Lung microvascular endothelial cell (primary cell): ENCODE measurements at regions not wholly inside any gene's neighbourhood (a gene's known extent, or its start where the extent isn't known, plus 50 kb on each side); places are given as distances from the start of the nearest gene placed in this dataset.
"Not testable (repeated sequence)": the region's sequence is repeated elsewhere in the genome, so short reads cannot be mapped to it uniquely, and the experiment has no call there.

Experiments used
- DNase-seq, 2 donors: peaks; one replicate each; pipeline versions ENCODE4 v3.0.0 to v3.0.0-alpha.2; 2010; ENCODE audit warnings: low read depth in 2 of 2

GRCh38 chr14:25699981-25700380 is 650.0 kb upstream of the STXBP6 start:
- DNase-seq, result no peak

- no peak for DNase-seq
Measured at GRCh38 chr14:25698111-25698510, 648.2 kb upstream of the STXBP6 start.

GRCh38 chr14:25696176-25696575 is 646.2 kb upstream of the STXBP6 start:
- DNase-seq, result no peak

GRCh38 chr14:25685004-25685403 is 635.1 kb upstream of the STXBP6 start:
- no peak for DNase-seq

- DNase-seq, result no peak
Measured at GRCh38 chr14:25680934-25681333, 631.0 kb upstream of the STXBP6 start.

- DNase-seq, result not testable (repeated sequence)
Measured at GRCh38 chr14:25680511-25680910, 630.6 kb upstream of the STXBP6 start.

GRCh38 chr14:25677111-25677510 is 627.2 kb upstream of the STXBP6 start:
- DNase-seq, result no peak

GRCh38 chr14:25667387-25667786 is 617.4 kb upstream of the STXBP6 start:
- DNase-seq, result no peak

GRCh38 chr14:25666877-25667276 is 616.9 kb upstream of the STXBP6 start:
- no peak for DNase-seq

- no peak for DNase-seq
Measured at GRCh38 chr14:25658988-25659387, 609.0 kb upstream of the STXBP6 start.

GRCh38 chr14:25630447-25630846 is 580.5 kb upstream of the STXBP6 start:
- no peak for DNase-seq

GRCh38 chr14:25628978-25629377 is 579.0 kb upstream of the STXBP6 start:
- DNase-seq, result no peak

GRCh38 chr14:25628390-25628789 is 578.4 kb upstream of the STXBP6 start:
- no peak for DNase-seq

GRCh38 chr14:25626986-25627385 is 577.0 kb upstream of the STXBP6 start:
- no peak for DNase-seq

- DNase-seq, result no peak
Measured at GRCh38 chr14:25622763-25623162, 572.8 kb upstream of the STXBP6 start.

GRCh38 chr14:25620515-25620914 is 570.6 kb upstream of the STXBP6 start:
- DNase-seq, result no peak

- no peak for DNase-seq
Measured at GRCh38 chr14:25615174-25615573, 565.2 kb upstream of the STXBP6 start.

GRCh38 chr14:25607192-25607591 is 557.2 kb upstream of the STXBP6 start:
- no peak for DNase-seq

- DNase-seq, result no peak
Measured at GRCh38 chr14:25602106-25602505, 552.2 kb upstream of the STXBP6 start.

GRCh38 chr14:25588751-25589150 is 538.8 kb upstream of the STXBP6 start:
- no peak for DNase-seq

- no peak for DNase-seq
Measured at GRCh38 chr14:25574628-25575325, 524.8 kb upstream of the STXBP6 start.

GRCh38 chr14:25570483-25570882 is 520.5 kb upstream of the STXBP6 start:
- DNase-seq, result no peak

- no peak for DNase-seq
Measured at GRCh38 chr14:25557466-25557865, 507.5 kb upstream of the STXBP6 start.

GRCh38 chr14:25552826-25553225 is 502.9 kb upstream of the STXBP6 start:
- no peak for DNase-seq
